GM19438 (cell line): ENCODE measurements at regions not wholly inside any gene's neighbourhood (a gene's known extent, or its start where the extent isn't known, plus 50 kb on each side); places are given as distances from the start of the nearest gene placed in this dataset.
"Not testable (repeated sequence)": the region's sequence is repeated elsewhere in the genome, so short reads cannot be mapped to it uniquely, and the experiment has no call there.

Experiments used
- ATAC-seq: cut with Tn5 transposase; IDR thresholded peaks from one replicate; pipeline ENCODE4 v1.9.1; 2021; ENCODE audit warnings: low read depth; ENCODE audit not compliant: unreplicated experiment

GRCh38 chr5:116971131-116971530 is 396.5 kb upstream of the SEMA6A start:
- no peak for ATAC-seq

DNA sequence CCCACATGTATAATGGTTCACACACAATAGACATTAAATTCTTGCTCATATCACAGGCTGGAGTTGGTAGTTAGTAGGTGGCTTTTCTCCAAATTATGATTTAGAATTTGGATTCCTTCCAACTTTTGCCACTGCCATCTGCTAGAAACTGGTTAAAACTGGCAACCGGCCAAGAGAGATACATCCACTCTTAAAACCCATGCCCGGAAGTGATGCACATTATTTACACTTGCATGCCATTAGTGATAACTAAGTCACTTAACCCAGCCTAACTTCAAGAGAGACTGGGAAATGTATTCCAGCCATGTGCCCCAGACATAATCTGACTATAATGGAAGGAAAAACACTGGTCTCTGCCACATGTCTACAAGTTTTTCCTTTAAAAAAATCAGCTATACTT is 395.7 kb upstream of the SEMA6A start:
- no peak for ATAC-seq

GRCh38 chr5:116964438-116964837 is 389.8 kb upstream of the SEMA6A start:
- ATAC-seq, result no peak

DNA sequence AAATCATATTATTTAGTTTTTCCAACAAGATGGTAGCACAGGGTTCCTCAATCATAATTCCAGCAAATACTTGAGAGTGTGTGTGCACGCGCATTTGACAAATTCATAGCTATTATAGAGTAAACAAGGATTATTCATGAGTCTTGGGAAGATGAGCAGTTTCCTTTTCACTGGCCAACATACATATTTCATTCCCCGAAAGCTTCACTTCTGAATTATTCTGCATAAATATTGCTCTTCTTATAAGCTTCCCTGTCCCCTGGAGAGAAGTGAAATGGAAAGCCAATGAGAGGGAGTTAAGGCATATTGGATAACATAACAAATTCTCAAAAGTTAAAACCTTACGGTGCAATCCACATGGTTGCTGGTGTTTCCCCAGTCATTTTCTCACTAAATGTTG is 386.4 kb upstream of the SEMA6A start:
- ATAC-seq, result no peak

DNA sequence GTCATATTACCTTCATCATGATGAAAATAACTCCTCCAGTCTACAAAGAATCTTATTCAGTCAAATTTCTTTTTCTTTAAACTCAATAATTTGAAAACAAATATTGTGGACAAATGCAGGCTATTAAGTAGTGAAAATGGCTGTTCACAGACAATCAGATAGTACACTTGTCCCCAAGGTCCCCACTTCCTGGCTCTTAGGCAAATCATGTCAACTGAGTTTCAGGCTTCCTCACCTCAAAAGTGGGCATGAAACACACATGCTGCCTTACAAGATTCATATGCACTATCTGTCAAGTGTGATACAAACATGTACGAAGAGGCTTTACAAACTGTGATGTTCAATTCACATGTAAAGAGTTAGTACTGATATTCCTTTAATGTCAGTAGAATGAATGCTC is 385.2 kb upstream of the SEMA6A start:
- no peak for ATAC-seq

DNA sequence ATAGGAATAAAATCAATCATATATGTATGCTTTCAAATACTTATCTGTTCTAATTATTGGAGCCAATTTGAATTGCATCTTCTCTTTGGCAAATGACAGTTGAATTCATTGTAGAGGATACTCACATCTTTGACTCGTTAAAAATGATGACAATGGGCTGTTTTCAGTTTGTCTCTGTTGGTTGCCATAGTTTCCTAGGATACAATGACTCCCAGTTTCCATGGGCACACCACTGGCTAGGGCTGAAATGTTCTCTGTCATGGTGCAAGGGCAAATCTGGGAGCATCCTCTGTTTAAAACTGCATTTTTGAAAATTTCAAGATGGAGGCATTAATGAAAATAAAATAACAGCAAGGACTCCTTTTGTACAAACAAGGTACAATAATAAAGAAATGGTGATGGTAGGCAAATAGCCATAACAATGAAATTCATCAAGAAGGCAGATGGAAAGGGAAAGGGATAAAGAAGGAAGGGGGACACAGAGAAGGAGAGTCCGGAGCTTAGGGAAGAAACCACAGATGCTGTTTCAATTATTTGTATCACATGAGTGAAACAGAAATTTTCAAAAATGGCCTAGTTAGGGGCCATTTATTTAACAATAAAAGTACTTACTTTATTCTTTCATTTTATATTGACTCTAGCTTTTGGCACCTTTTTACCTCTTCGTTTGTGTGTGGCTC is 378.8 kb upstream of the SEMA6A start:
- ATAC-seq, result no peak

DNA sequence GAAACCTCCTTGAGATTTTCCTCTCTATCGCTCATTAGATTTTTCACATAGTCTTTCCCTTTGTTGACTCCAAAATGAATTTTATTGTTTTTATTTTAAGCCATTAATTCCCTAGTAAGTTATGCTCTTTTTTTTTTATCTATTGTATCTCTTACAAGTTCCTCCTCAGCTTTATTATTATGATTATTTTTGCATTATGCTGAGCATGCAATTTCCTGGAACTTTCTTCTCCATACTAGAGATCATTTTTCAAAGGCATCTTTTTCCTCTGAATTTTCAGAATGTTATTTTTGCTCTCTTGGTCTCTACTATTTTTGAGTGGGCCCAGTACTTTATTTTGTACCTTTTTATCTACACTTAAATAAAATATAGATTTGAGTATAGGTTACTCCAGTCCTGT is 376.6 kb upstream of the SEMA6A start:
- ATAC-seq, result no peak

DNA sequence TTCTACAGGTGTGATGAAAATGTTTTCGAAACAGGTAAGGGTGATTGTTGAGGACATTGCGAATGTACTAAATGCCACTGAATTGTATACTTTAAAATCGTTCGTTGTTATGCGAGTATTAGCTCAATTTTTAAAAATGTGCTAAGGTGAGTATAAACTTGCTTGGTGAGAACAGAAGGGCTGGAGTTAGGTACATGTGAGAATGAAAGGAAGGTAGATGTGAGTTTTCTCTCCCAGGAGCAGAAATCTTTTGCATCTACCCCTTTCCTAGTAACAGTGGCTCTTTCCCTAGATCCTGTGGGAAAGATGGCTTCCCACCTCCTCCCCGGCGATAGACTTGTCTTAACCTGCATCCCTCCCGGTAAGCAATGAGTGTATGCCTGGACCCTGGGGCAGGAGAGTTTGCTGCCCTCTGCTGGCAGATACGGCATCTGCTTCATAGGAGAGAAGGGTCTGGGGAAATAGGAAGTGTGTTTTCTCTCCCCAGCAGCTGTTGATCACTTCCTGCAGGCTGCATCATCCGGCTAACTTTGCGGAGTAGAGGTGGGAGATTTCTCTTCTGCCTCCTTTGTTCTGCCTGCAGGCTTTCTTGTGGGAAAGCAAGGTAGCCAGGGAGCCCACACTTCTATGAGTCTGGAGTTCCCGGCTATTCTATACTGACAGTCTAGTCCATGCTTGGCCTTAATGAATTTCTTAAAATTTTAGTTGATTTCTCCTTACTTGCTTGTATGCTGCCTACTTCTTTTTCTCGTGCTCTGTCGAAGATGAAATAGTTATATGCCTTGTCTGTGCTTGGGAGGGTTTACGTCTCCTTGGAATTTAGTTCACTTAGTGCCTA is 373.3 kb upstream of the SEMA6A start:
- peak; percentile 100 for ATAC-seq

- not testable (repeated sequence) for ATAC-seq
Measured at GRCh38 chr5:116945613-116946382, 371.2 kb upstream of the SEMA6A start.

GRCh38 chr5:116944183-116944582 is 369.6 kb upstream of the SEMA6A start:
- ATAC-seq, result no peak

GRCh38 chr5:116942622-116943021 is 368.0 kb upstream of the SEMA6A start:
- ATAC-seq, result no peak

DNA sequence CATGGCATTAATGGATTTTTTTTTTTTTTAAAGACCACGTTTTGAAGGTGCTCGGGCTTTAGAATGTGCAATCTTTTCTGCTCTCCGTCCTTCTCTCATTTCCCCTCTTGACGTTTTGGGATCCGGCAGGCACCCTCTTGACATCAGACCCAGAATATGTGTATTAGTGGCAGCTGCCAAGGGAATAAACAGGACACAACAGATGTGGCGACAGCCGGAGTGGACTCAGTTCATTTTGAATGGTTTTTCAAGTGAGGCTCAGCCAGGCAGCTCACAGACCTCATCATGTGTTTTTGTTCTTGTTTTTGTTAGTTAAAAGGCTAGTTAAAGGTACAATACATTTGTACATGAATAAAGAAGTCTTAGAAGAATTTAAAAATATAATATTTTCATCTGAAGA is 365.0 kb upstream of the SEMA6A start:
- no peak for ATAC-seq

DNA sequence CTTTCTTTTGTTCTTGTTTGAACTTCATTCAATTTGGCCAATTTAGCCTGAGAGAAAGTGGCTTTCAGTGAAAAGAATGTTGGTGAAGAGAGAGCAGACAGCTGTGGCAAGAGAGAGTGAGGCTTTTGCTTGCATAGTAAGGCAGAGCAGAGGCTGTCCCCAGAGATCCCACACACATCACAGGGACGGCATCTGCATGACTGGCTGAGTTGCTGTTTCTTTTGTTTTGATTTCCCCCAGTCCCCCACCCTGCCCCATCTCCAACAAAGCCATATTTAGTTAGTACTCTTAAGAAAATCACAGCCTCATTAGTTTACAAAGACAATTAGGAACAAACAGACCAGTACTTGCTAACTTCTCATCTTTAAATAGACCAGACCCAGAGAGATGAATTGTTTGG is 363.9 kb upstream of the SEMA6A start:
- no peak for ATAC-seq

- ATAC-seq, result no peak
Measured at GRCh38 chr5:116935561-116936162, 361.0 kb upstream of the SEMA6A start.

GRCh38 chr5:116930616-116931015 is 356.0 kb upstream of the SEMA6A start:
- ATAC-seq, result no peak

DNA sequence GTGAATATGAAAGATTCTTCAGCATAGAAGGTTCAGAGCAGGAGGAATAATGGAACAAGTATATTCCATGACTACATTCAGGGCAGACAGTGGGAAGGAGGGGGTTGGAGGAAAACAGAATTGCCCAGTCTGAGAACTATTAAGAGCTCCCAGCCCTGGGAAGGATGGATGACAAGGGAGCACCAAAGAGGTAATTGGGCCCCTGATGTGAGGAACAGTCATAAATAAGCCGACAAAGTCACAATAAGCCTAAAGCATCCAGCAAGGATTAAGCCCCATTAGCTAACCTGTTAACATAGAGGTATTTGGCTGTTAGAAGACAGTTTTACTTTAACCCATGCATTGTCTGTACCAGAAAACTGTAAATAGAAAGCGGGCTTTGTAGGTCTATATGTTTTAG is 348.7 kb upstream of the SEMA6A start:
- no peak for ATAC-seq

DNA sequence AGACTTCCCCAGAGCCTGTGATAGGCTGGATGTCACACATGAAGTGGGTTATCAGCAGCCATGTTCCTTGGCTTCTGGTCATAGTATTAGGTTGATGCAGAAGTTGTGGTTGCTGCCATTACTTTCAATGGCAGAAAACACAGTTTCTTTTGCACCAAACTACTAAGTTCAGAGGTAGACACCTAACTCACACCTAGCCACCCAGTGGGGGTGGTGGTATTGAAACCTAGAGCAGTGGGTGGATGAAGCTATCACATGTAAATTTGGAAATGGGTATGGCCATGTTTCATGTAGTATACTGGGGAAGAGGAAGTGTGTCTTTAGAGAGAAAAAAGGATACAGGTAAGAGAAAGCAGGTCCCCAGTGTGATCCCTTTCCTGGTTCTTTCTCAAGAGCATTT is 347.9 kb upstream of the SEMA6A start:
- no peak for ATAC-seq

GRCh38 chr5:116914869-116915504 is 340.4 kb upstream of the SEMA6A start:
- no peak for ATAC-seq

GRCh38 chr5:116912221-116912620 is 337.6 kb upstream of the SEMA6A start:
- ATAC-seq, result no peak

GRCh38 chr5:116911074-116911473 is 336.5 kb upstream of the SEMA6A start:
- ATAC-seq, result no peak

DNA sequence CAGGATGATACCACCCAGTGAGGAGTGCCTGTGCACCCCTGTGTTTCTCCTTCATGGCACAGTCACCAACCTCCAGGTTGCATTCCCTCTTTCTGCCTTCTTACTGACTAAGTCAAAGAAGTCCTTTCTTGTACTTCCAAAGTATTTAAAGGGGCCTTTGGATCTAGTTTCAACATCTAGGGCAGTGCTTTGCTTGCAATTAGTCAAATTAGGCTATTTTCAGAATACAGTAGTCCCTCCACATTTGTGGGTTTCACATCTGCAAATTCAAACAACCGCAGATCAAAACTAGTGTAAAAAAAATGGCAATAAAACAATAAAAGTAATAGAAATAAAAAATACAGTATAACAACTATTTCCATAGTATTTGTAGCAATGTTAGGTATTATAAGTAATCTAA is 333.9 kb upstream of the SEMA6A start:
- peak; percentile 75 for ATAC-seq
